GM12891 (cell line): ENCODE measurements at regions not wholly inside any gene's neighbourhood (a gene's known extent, or its start where the extent isn't known, plus 50 kb on each side); places are given as distances from the start of the nearest gene placed in this dataset.

ENCODE experiments used
- POLR2A ChIP-seq: IDR thresholded peaks from 2 replicates; pipeline ENCODE4 v1.6.1; 2011; ENCODE audit warnings: low read depth, low read length, control low read depth
- POLR2AphosphoS5 ChIP-seq: IDR thresholded peaks from 2 replicates; pipeline ENCODE4 v1.6.1; 2011; ENCODE audit warnings: low read depth, low read length, control low read depth

DNA sequence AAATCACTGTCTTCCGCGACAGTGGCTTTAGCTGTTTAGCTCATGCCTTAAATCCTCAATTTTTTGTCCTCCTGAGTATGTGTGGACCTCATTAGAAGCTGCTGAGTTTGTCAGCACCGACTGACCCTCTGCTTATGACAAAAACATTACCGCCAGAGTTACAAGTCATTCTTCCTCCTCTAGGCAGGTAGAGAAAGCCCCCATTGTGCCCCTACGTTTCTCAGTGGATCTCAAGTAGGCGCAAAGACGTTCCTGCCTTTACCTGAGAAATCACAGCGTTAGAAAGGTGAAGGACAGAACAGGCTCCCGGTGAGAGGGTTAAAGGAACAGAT lies 227.3 kb upstream of the PDE10A start:
- TF ChIP-seq POLR2AphosphoS5 (no peak), POLR2A (no peak)
